Fibroblast of gingiva (primary cell): ENCODE measurements at regions not wholly inside any gene's neighbourhood (a gene's known extent, or its start where the extent isn't known, plus 50 kb on each side); places are given as distances from the start of the nearest gene placed in this dataset.

Experiments
- DNase-seq: peaks from one replicate; pipeline ENCODE4 v3.0.0-alpha.2; 2011; ENCODE audit warnings: low read depth

DNA sequence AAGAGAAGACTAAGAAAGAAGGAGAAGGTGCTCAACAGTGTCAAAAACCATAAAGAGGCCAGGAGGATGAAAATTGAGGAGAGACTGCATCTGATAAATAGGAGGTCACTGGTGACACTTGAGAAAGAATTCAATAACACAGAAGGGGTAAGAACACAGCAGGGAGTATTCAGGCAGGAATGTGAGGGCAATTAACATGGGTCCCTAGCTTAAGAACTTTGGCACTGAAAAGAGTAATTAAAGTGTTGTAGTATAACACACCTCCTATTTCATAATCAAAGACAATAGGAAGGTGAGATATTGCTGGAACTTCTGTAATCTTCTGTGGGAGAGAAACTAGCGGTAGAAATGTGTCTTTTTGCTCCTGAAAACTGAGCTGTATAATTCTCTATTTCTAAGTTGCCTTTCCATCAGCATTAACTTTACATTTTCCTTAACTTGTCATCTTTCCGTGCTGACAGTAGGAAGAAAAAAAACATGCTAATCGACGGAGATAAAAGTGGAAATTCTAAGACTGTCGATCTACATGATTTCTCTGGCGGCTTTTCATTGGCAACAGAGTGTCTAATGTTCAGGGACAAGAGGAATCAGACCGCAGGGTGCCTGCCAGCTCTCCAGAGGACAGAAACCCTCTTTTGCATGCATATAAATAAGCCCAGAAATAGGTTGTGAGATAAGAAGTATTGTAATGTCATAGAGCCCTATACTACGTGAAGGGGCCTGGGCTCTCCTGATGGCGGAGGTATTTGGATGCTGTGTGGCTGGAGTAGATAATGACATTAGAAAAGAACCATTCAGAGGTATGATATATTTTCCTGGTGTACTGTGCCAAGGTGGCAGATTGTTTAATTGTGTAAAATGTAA is 147.9 kb upstream of the GAP43 start:
- DNase-seq: no peak

DNA sequence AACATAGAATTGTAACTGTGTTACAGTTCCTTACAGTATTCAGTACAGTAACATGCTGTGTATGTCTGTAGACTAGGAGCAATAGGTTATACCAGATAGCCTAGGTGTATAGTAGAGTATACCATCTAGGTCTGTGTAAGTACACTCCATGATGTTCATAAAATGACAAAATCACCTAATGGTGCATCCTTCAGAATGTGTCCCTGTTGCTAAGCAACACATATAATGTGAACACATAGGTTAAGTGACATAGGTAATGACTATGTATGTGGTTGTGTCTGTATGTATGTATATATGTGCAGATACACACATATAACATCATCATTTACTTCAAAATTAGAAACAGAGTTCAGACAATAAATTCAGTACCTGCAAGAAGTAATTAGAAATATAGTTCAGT is 146.8 kb upstream of the GAP43 start:
- DNase-seq: no peak

DNA sequence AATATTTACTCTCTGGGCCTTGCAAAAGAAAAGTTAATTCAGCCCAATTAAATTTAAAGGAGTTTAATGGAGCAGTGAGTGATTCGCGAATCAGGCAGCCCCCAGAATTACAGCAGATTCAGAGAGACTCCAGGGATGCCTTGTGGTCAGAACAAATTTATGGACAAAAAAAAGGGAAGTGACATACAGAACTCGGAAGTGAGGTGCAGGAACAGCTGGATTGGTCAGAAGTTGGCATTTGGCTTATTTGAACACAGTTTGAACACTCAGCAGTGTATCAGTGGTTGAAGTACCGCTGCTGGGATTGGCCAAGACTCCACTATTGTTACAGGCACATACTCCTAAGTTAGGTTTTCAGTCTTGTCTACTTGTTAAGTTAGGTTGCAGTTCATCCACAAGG is 145.0 kb upstream of the GAP43 start:
- no peak for DNase-seq

DNA sequence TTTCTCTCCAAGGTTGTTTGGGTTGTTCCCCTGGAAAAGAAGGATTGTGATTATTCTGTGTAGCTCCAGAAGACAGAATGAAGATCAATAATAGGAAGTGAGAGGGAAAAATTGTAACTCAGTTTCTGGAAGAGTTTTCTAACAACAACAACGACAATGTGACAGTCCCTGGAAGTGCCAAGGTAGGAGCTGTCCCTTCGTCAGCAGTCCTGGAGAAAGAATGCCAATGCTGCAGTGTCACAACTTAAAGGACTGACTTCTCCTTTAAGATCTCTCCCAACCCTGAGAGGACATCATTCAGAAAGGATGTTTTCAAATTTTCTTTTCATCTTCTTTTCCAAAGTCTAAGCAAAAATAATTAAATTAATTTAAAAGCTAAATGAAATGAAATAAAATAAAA is 136.4 kb upstream of the GAP43 start:
- DNase-seq: no peak

GRCh38 chr3:115487968-115488367 is 135.3 kb upstream of the GAP43 start:
- DNase-seq: no peak

- DNase-seq: no peak
Measured at GRCh38 chr3:115488409-115488808, 134.9 kb upstream of the GAP43 start.

DNA sequence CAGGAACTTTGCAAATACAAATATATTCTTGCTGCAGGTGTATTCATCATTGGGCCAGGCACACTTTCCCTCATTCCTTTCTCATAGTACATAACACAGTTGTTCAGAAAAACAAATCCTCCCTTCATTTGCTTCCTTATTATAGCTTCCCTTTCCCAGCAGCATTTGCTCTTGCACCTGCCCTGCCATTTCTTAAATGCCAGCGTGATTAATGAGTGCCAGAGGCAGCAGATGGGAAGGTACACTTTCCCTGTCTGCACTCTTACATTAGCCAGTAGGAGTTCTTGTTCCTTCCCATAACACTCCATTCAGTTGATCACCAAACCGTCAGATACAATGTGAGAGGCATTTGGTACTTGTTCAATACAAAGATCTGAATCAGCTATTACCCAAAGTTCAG is 128.5 kb upstream of the GAP43 start:
- DNase-seq: no peak

DNA sequence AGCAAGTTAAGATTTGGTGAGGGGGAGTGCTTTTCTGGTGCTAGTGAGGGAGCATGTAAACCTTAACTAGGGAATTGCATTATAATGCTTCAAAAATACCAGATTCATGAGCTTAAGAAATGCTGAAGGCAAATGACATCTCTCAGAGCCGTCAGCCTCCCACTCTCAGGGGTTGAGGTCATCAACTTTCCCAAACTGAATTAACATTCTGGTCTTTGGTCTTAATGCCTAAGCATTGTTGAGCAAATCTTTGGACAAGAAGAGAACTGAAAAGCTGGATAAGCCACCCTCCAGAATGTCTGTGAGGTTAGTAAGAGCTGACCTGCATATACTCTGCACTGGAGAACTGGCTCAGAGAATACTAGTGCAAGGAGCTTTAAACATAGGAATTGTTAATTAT is 124.9 kb upstream of the GAP43 start:
- DNase-seq: no peak

GRCh38 chr3:115498898-115499297 is 124.4 kb upstream of the GAP43 start:
- no peak for DNase-seq

DNA sequence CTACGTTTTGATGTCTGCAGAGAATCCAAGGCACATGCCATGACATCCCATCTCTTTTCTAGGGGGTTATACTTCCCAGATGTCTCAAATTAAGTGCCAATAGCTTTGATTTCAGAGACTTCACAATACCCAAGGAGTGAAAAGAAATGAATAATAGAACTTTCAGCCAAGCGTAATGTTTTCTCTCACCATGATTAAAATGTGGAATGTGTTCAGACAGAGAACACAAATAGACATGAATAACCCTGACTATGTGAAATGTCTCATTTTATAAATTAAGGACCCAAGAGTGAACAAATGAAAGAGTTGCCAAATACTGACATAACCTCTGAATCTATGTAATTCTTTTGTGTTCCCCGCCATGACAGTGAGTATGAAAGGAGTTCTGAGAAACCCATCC is 123.6 kb upstream of the GAP43 start:
- DNase-seq: no peak

- no peak for DNase-seq
Measured at GRCh38 chr3:115500795-115501194, 122.5 kb upstream of the GAP43 start.

DNA sequence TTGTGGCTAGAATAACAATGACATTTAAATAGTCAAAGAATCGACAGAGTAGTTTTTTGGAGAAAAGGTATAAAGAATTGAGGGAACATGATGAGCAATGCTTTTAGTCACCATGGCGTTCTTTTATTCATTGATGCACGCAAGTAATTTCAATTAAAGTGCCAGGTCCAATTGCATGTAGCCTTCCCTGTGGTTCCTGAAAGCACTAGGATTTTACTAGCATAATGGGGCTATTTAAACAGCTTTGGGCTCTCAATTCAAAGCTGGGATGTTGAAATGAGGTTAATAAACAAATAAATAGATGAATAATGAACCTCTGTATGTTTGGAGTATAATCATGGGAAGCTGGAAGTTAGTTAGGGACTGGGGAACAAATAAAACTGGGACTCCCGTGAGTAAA is 121.2 kb upstream of the GAP43 start:
- DNase-seq: no peak

GRCh38 chr3:115503394-115503793 is 119.9 kb upstream of the GAP43 start:
- no peak for DNase-seq

GRCh38 chr3:115508562-115508961 is 114.7 kb upstream of the GAP43 start:
- no peak for DNase-seq

DNA sequence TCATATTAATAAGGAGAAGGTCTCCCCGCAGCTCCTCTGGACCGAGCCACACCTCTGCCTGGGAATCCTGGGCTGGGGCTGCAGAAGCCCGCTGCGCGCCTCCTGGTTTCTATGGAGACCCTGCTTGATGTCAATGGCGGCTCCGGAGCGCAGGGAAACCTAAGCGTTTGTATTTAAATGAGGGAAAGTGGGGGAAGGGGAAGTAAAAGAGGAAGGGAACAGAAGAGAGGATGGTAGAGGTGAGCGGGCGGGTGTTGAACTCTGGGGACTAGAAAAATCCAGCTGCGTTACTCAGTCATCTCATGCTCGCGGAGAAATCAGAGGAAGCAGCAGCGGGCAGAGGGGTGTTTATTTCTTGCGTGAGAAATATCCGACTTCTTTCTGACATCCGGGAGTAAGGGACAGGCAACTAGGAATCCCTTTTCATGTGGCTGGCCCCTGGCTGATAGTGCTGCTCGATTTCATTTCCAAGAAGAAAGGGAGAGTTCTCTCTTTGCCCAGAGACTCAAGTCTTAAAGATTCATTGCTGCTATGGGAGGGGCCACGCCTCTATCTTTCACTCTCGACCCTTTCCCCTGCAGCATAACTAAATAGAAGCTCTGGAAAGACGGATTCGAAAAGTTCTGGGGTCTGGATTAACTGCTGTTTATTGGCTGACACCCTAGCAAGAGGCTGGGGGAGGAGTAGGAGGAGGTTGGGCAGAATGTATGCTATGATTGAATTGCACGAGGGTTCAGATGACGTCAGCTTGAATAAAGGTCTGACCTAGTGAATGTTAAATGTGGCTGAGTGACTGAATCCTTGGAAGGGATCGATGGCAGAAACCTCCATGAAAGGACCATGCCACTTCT is 110.5 kb upstream of the GAP43 start:
- DNase-seq: peak; percentile 6

- DNase-seq: no peak
Measured at GRCh38 chr3:115513416-115513800, 109.9 kb upstream of the GAP43 start.

DNA sequence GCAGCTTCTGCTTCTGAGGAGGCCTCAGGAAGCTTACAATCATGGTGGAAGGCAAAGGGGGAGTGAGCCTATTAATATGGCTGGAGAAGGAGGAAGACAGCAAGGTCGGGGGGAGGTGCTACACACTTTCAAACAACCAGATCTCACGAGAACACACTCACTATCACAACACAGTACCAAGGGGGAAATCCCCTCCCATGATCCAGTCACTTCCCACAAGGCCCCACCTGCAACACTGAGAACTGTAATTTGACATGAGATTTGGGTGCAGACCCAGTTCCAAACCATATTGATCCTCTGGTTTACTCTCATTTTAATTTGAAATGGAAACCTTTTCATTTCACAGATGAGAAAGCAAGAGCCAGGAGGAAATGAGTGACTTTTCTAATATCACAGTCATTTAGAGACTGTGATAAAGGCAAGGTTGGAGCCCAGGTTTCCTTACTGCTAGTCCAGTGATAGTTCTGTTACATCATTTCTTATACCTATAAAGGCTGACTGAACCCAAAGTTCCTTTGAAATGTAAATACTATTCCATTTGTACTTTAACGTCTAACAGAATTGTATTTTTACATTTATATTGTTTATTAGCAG is 105.8 kb upstream of the GAP43 start:
- no peak for DNase-seq

DNA sequence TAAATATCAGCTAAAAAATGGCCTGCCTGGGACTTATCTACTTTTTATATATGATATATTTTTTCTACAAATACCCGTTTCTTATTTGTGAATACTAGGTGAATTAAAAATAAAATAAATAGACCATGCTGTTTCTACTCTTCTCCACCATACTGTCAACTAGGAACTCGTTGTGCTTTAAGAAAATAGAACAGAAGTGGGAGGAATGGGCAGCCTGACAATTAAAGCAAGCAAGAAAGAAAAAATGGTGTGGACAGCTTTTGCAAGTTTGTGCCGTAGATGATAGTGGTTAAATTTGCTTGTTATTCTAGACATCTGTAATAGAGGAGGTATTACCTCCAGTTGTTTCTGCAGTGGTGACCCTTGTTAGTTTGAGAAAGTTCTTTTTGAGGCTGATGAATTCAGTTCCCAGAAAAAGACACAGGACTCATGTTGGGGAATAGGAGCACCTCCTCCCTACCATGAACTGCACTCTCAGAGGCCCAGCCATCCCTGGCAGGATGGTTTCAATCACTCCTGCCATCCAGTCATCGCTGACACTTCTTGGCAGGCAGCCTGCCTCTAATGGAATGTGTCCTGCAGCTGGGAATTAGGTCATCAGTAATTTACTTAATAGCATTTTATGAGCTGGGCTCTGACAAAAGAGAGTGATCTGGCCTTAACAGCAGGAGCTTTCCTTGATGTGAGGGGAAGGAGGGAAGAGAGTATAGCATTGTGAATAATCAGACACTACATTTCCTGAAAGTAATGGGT is 105.0 kb upstream of the GAP43 start:
- peak; percentile 46 for DNase-seq

DNA sequence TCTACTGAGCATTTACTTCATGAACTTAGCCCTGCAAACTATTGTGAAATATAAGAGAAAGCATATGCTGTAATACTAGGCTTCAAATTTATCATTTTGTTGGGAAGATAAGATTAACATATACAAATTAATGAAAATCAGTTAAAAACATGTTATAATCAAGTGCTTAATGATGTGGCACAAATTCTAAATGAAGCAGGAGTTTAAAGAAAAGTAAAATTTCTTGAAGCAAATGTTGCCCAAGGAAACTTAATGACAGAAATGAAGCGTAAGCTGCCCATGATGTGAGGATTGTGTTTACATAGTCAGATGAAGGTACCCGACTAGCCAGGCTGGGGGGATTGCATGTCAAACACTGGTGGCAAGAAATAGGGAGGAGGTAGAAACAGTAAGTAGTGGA is 103.1 kb upstream of the GAP43 start:
- no peak for DNase-seq

GRCh38 chr3:115520651-115521245 is 102.6 kb upstream of the GAP43 start:
- DNase-seq: no peak

DNA sequence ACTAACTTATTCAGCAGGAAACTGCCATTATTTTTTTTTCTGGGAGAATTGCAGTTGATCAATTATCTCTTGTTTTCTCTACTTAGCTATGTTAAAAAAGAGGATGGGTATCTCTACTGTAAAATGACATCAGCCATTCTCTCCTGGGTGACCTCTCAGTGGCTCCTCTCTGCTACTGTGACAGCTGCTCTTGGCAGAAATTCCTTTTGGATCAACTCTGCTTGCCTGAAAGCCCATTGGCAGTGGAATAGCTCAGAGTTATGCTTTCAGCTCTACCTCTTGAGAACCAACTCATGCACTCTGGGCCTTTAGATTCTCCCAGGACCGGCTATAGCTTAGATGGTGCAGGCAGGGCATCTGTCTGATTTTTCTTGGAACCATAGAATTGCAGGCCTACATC is 99.9 kb upstream of the GAP43 start:
- no peak for DNase-seq

- DNase-seq: no peak
Measured at GRCh38 chr3:115524549-115524948, 98.8 kb upstream of the GAP43 start.
